Immature natural killer cell (primary cell): ENCODE measurements at regions not wholly inside any gene's neighbourhood (a gene's known extent, or its start where the extent isn't known, plus 50 kb on each side); places are given as distances from the start of the nearest gene placed in this dataset.

Source experiments
- DNase-seq, 3 donors: peaks; one replicate each; pipeline ENCODE4 v3.0.0; 2022; ENCODE audit warnings: mixed read lengths in 1 of 3
- H3K27ac Mint-ChIP-seq, 6 donors: one replicate each; pipeline ENCODE4 v1.8.0; 2020; ENCODE audit warnings: mixed read lengths in 6 of 6, mild to moderate bottlenecking in 5 of 6, inconsistent platforms in 4 of 6, moderate library complexity in 3 of 6
- H3K27me3 Mint-ChIP-seq, 3 donors: one replicate each; pipeline ENCODE4 v1.8.0; 2020 to 2021; ENCODE audit warnings: low read depth in 3 of 3, mild to moderate bottlenecking in 3 of 3, mixed read lengths in 3 of 3, moderate library complexity in 3 of 3, inconsistent platforms in 1 of 3
- H3K36me3 Mint-ChIP-seq, 3 donors: one replicate each; pipeline ENCODE4 v1.8.0; 2020; ENCODE audit warnings: mixed read lengths in 3 of 3, inconsistent platforms in 2 of 3, mild to moderate bottlenecking in 2 of 3
- H3K4me1 Mint-ChIP-seq, 2 donors: one replicate each; pipeline ENCODE4 v1.8.0; 2020; ENCODE audit warnings: inconsistent platforms in 2 of 2, mild to moderate bottlenecking in 2 of 2, mixed read lengths in 2 of 2, moderate library complexity in 1 of 2
- H3K4me3 Mint-ChIP-seq, 5 donors: one replicate each; pipeline ENCODE4 v1.8.0; 2020; ENCODE audit warnings: mild to moderate bottlenecking in 5 of 5, mixed read lengths in 5 of 5, inconsistent platforms in 3 of 5, moderate library complexity in 3 of 5
- H3K9me3 Mint-ChIP-seq, 6 donors: one replicate each; pipeline ENCODE4 v1.8.0; 2020; ENCODE audit warnings: mild to moderate bottlenecking in 6 of 6, mixed read lengths in 6 of 6, inconsistent platforms in 4 of 6, moderate library complexity in 3 of 6

GRCh38 chr21:16519036-16519435 lies 789.3 kb downstream of the USP25 start:
- peaks cover 0 to 1% (median 1%) of the 10 kb centered on the region in 3 donors for H3K27me3 Mint-ChIP-seq
- no peak for DNase-seq
- H3K27ac Mint-ChIP-seq = no peak overlapping the region
- no peaks in the 10 kb centered on the region for H3K4me1 Mint-ChIP-seq
- H3K9me3 Mint-ChIP-seq = peaks cover 4 to 51% (median 26%) of the 10 kb centered on the region in 6 donors
- H3K4me3 Mint-ChIP-seq = no peak overlapping the region
- no peaks in the 10 kb centered on the region for H3K36me3 Mint-ChIP-seq

GRCh38 chr21:16519644-16520043 lies 789.9 kb downstream of the USP25 start:
- no peaks in the 10 kb centered on the region for H3K36me3 Mint-ChIP-seq
- peaks cover 0 to 1% (median 1%) of the 10 kb centered on the region in 3 donors for H3K27me3 Mint-ChIP-seq
- no peak for DNase-seq
- no peak overlapping the region for H3K27ac Mint-ChIP-seq
- H3K9me3 Mint-ChIP-seq = peaks cover 4 to 50% (median 29%) of the 10 kb centered on the region in 6 donors
- no peaks in the 10 kb centered on the region for H3K4me1 Mint-ChIP-seq
- no peak overlapping the region for H3K4me3 Mint-ChIP-seq

- Mint-ChIP-seq H3K27me3 (peaks cover 0 to 1% (median 0%) of the 10 kb centered on the region in 3 donors), H3K4me3 (no peak overlapping the region), H3K36me3 (no peaks in the 10 kb centered on the region), H3K27ac (no peak overlapping the region), H3K9me3 (peaks cover 2 to 49% (median 38%) of the 10 kb centered on the region in 6 donors), H3K4me1 (no peaks in the 10 kb centered on the region)
- no peak for DNase-seq
Observed at GRCh38 chr21:16522548-16522947, 792.8 kb downstream of the USP25 start.

- H3K36me3 Mint-ChIP-seq = peaks cover 0 to 5% (median 0%) of the 10 kb centered on the region in 3 donors
- H3K27ac Mint-ChIP-seq = no peak overlapping the region
- H3K27me3 Mint-ChIP-seq = peaks cover 0 to 2% (median 0%) of the 10 kb centered on the region in 3 donors
- H3K4me3 Mint-ChIP-seq = no peak overlapping the region
- H3K9me3 Mint-ChIP-seq = peaks cover 5 to 78% (median 51%) of the 10 kb centered on the region in 6 donors
- H3K4me1 Mint-ChIP-seq = no peaks in the 10 kb centered on the region
- DNase-seq = no peak
Observed at GRCh38 chr21:16530656-16531055, 800.9 kb downstream of the USP25 start.

- no peak overlapping the region for H3K27ac Mint-ChIP-seq
- peaks cover 8 to 73% (median 38%) of the 10 kb centered on the region in 6 donors for H3K9me3 Mint-ChIP-seq
- H3K4me1 Mint-ChIP-seq = no peaks in the 10 kb centered on the region
- peaks cover 0 to 2% (median 0%) of the 10 kb centered on the region in 3 donors for H3K27me3 Mint-ChIP-seq
- H3K36me3 Mint-ChIP-seq = peaks cover 0 to 5% (median 0%) of the 10 kb centered on the region in 3 donors
- no peak for DNase-seq
- no peak overlapping the region for H3K4me3 Mint-ChIP-seq
Observed at GRCh38 chr21:16532840-16533239, 803.1 kb downstream of the USP25 start.

- H3K27me3 Mint-ChIP-seq = peaks cover 0 to 2% (median 0%) of the 10 kb centered on the region in 3 donors
- H3K4me3 Mint-ChIP-seq = no peak overlapping the region
- H3K27ac Mint-ChIP-seq = no peak overlapping the region
- H3K9me3 Mint-ChIP-seq = peaks cover 8 to 67% (median 35%) of the 10 kb centered on the region in 6 donors
- peaks cover 0 to 2% (median 0%) of the 10 kb centered on the region in 3 donors for H3K36me3 Mint-ChIP-seq
- H3K4me1 Mint-ChIP-seq = no peaks in the 10 kb centered on the region
- DNase-seq = no peak
Observed at GRCh38 chr21:16533692-16534407, 804.1 kb downstream of the USP25 start.

- Mint-ChIP-seq H3K27ac (no peak overlapping the region), H3K27me3 (no peaks in the 10 kb centered on the region), H3K4me3 (no peak overlapping the region), H3K4me1 (no peaks in the 10 kb centered on the region), H3K9me3 (peaks cover 8 to 62% (median 31%) of the 10 kb centered on the region in 6 donors), H3K36me3 (no peaks in the 10 kb centered on the region)
- DNase-seq = no peak
Observed at GRCh38 chr21:16534408-16535101, 804.8 kb downstream of the USP25 start.

- Mint-ChIP-seq H3K27ac (no peak overlapping the region), H3K4me1 (no peaks in the 10 kb centered on the region), H3K9me3 (peaks cover 8 to 58% (median 30%) of the 10 kb centered on the region in 6 donors), H3K36me3 (no peaks in the 10 kb centered on the region), H3K4me3 (no peak overlapping the region), H3K27me3 (no peaks in the 10 kb centered on the region)
- DNase-seq = no peak
Observed at GRCh38 chr21:16535102-16535422, 805.3 kb downstream of the USP25 start.

- Mint-ChIP-seq H3K27ac (no peak overlapping the region), H3K27me3 (no peaks in the 10 kb centered on the region), H3K9me3 (peaks cover 6 to 61% (median 29%) of the 10 kb centered on the region in 6 donors), H3K36me3 (no peaks in the 10 kb centered on the region), H3K4me1 (no peaks in the 10 kb centered on the region), H3K4me3 (no peak overlapping the region)
- DNase-seq = no peak
Observed at GRCh38 chr21:16535626-16536025, 805.8 kb downstream of the USP25 start.

- H3K36me3 Mint-ChIP-seq = no peaks in the 10 kb centered on the region
- peaks cover 4 to 57% (median 29%) of the 10 kb centered on the region in 6 donors for H3K9me3 Mint-ChIP-seq
- DNase-seq = no peak
- H3K4me1 Mint-ChIP-seq = no peaks in the 10 kb centered on the region
- H3K27me3 Mint-ChIP-seq = no peaks in the 10 kb centered on the region
- no peak overlapping the region for H3K27ac Mint-ChIP-seq
- H3K4me3 Mint-ChIP-seq = no peak overlapping the region
Observed at GRCh38 chr21:16536140-16536539, 806.4 kb downstream of the USP25 start.

GRCh38 chr21:16536643-16537434 lies 807.1 kb downstream of the USP25 start:
- H3K27me3 Mint-ChIP-seq = no peaks in the 10 kb centered on the region
- peaks cover 4 to 50% (median 25%) of the 10 kb centered on the region in 6 donors for H3K9me3 Mint-ChIP-seq
- H3K27ac Mint-ChIP-seq = no peak overlapping the region
- no peaks in the 10 kb centered on the region for H3K4me1 Mint-ChIP-seq
- DNase-seq = no peak
- H3K36me3 Mint-ChIP-seq = no peaks in the 10 kb centered on the region
- H3K4me3 Mint-ChIP-seq = no peak overlapping the region

GRCh38 chr21:16537501-16537900 lies 807.7 kb downstream of the USP25 start:
- H3K27ac Mint-ChIP-seq = no peak overlapping the region
- no peaks in the 10 kb centered on the region for H3K4me1 Mint-ChIP-seq
- H3K27me3 Mint-ChIP-seq = no peaks in the 10 kb centered on the region
- no peak for DNase-seq
- H3K4me3 Mint-ChIP-seq = no peak overlapping the region
- H3K9me3 Mint-ChIP-seq = peaks cover 4 to 50% (median 26%) of the 10 kb centered on the region in 6 donors
- H3K36me3 Mint-ChIP-seq = no peaks in the 10 kb centered on the region

- peaks cover 4 to 44% (median 25%) of the 10 kb centered on the region in 6 donors for H3K9me3 Mint-ChIP-seq
- H3K27ac Mint-ChIP-seq = no peak overlapping the region
- DNase-seq = no peak
- H3K27me3 Mint-ChIP-seq = no peaks in the 10 kb centered on the region
- no peaks in the 10 kb centered on the region for H3K36me3 Mint-ChIP-seq
- no peak overlapping the region for H3K4me3 Mint-ChIP-seq
- no peaks in the 10 kb centered on the region for H3K4me1 Mint-ChIP-seq
Observed at GRCh38 chr21:16538405-16538804, 808.6 kb downstream of the USP25 start.

- peaks cover 4 to 38% (median 21%) of the 10 kb centered on the region in 6 donors for H3K9me3 Mint-ChIP-seq
- H3K4me1 Mint-ChIP-seq = no peaks in the 10 kb centered on the region
- H3K27me3 Mint-ChIP-seq = no peaks in the 10 kb centered on the region
- H3K27ac Mint-ChIP-seq = no peak overlapping the region
- no peak for DNase-seq
- no peak overlapping the region for H3K4me3 Mint-ChIP-seq
- no peaks in the 10 kb centered on the region for H3K36me3 Mint-ChIP-seq
Observed at GRCh38 chr21:16538936-16539440, 809.2 kb downstream of the USP25 start.
